ENCODE measurements at regions not wholly inside any gene's neighbourhood (a gene's known extent, or its start where the extent isn't known, plus 50 kb on each side); places are given as distances from the start of the nearest gene placed in this dataset.
"Not testable (repeated sequence)": the region's sequence is repeated elsewhere in the genome, so short reads cannot be mapped to it uniquely, and the experiment has no call there.

- H3K27ac ChIP-seq = no peak overlapping the region
- ChIA-PET POLR2A (no interaction called here), CTCF (interaction anchor here (0.7 to 6.9 kb wide), 21 partner anchors 8 to 1931 kb away, joined by 3 to 136 read pairs (median 5); no protein-coding TSS in a partner anchor)
- peaks cover 9% of the 10 kb centered on the region; the same call in 2 of the 3 replicates for H3K9me3 ChIP-seq
- FAIRE-seq (peak; percentile 7), DNase-seq (ENCODE audit: low read depth in 1 of 2, low spot score in 1 of 2) (peak; percentile 77 to 80), ATAC-seq (peak; percentile 30 to 84)
- 32% methylated on average over 17 of the region's 17 CpGs for WGBS (ENCODE audit: missing lambda C conversion rate)
- no peaks in the 10 kb centered on the region for H3K4me1 ChIP-seq
- H3K4me3 ChIP-seq = no peak overlapping the region
- TF ChIP-seq FOSB (CRISPR knock-in tag; IDR thresholded peaks at IDR 0.05) (no peak), CTCF (IDR thresholded peaks at IDR 0.05) (peak; percentile 90), SMC3 (IDR thresholded peaks at IDR 0.05) (peak; percentile 97), RAD21 (conservative IDR thresholded peaks at IDR 0.05 in 1 of 2, IDR thresholded peaks at IDR 0.05 in 1 of 2) (peak; percentile 97 to 98), ZSCAN20 (CRISPR knock-in tag; IDR thresholded peaks at IDR 0.05) (no peak)
- H3K4me2 ChIP-seq = peak overlapping the region; percentile 44
Measured at GRCh38 chr15:20356444-20356910, 185.1 kb downstream of the GOLGA6L6 start.

GRCh38 chr15:20355256-20355868 is 186.2 kb downstream of the GOLGA6L6 start:
- H3K4me1 ChIP-seq = no peaks in the 10 kb centered on the region
- no peak for ATAC-seq
- no peak overlapping the region for H3K27ac ChIP-seq
- FAIRE-seq = no peak
- CTCF ChIA-PET = interaction anchor here (0.7 to 6.9 kb wide), 17 partner anchors 8 to 1932 kb away, joined by 3 to 136 read pairs (median 5); no protein-coding TSS in a partner anchor
- POLR2A ChIA-PET = no interaction called here
- H3K9me3 ChIP-seq = peaks cover 13% of the 10 kb centered on the region; the same call in 2 of the 3 replicates
- no peak overlapping the region for H3K4me2 ChIP-seq
- no peak for DNase-seq (ENCODE audit: low read depth in 1 of 2, low spot score in 1 of 2)
- H3K4me3 ChIP-seq = no peak overlapping the region
- TF ChIP-seq CTCF (IDR thresholded peaks at IDR 0.05) = no peak
- no peak for TF ChIP-seq HES2 (IDR thresholded peaks at IDR 0.05)
- WGBS (ENCODE audit: missing lambda C conversion rate) = 26% methylated on average over 6 of the region's 6 CpGs

- H3K4me2 ChIP-seq; H3K4me3 ChIP-seq; H3K27ac ChIP-seq; ATAC-seq; DNase-seq (ENCODE audit: low read depth in 1 of 2, low spot score in 1 of 2); H3K4me1 ChIP-seq; POLR2A ChIA-PET: not testable (repeated sequence)
- peak; percentile 80 for FAIRE-seq
- 15% methylated on average over 5 of the region's 5 CpGs for whole genome bisulfite sequencing (ENCODE audit: missing lambda C conversion rate)
- CTCF ChIA-PET = interaction anchor here (1.8 to 6.9 kb wide), 4 partner anchors 8 to 1869 kb away, joined by 5 to 136 read pairs (median 23); no protein-coding TSS in a partner anchor
- peaks cover 18% of the 10 kb centered on the region; the same call in 2 of the 3 replicates for H3K9me3 ChIP-seq
Measured at GRCh38 chr15:20354884-20355223, 186.7 kb downstream of the GOLGA6L6 start.

GRCh38 chr15:20353966-20354883 is 187.4 kb downstream of the GOLGA6L6 start:
- Histone ChIP-seq H3K27ac (no peak overlapping the region), H3K4me3 (no peak overlapping the region), H3K9me3 (peaks cover 25% of the 10 kb centered on the region; the same call in 2 of the 3 replicates), H3K4me1 (no peaks in the 10 kb centered on the region), H3K4me2 (no peak overlapping the region)
- TF ChIP-seq FOSL2 (IDR thresholded peaks at IDR 0.05) (no peak), FOSL2 (CRISPR knock-in tag; IDR thresholded peaks at IDR 0.05) (no peak), SMC3 (IDR thresholded peaks at IDR 0.05) (no peak), JUN (IDR thresholded peaks at IDR 0.05) (no peak), MAFK (IDR thresholded peaks at IDR 0.05; ENCODE audit: partially characterized antibody) (no peak), BCL3 (IDR thresholded peaks at IDR 0.05) (no peak), CBX8 (IDR thresholded peaks at IDR 0.05) (no peak), CHD4 (IDR thresholded peaks at IDR 0.05; ENCODE audit: borderline replicate concordance) (no peak)
- POLR2A ChIA-PET = no interaction called here
- DNase-seq (ENCODE audit: low read depth in 1 of 2, low spot score in 1 of 2) (peak in 1 of 2 experiments; percentile 14), FAIRE-seq (peak; percentile 51), ATAC-seq (0 out of 6 replicates have a peak, but pooled peaks of 1 of the 2 experiments have one; percentile 2)
- CTCF ChIA-PET = interaction anchor here (1.8 to 6.9 kb wide), 3 partner anchors 10 to 1870 kb away, joined by 5 to 136 read pairs (median 10); no protein-coding TSS in a partner anchor
- WGBS (ENCODE audit: missing lambda C conversion rate) = 21% methylated on average over 14 of the region's 14 CpGs

Data from A549 (cell line).